Activated B cell treated with CpG ODN at 0.5 μM for 24 hours (primary cell): ENCODE measurements at regions not wholly inside any gene's neighbourhood (a gene's known extent, or its start where the extent isn't known, plus 50 kb on each side); places are given as distances from the start of the nearest gene placed in this dataset.

Experiments
- ATAC-seq: fragments of 200-7000 bp; cut with Tn5 transposase; one replicate; pipeline ENCODE4 v1.10.0; 2021; ENCODE audit warnings: low read depth, mild to moderate bottlenecking, moderate library complexity
- CTCF ChIA-PET: fragments of 350-600 bp; sonication (Branson Sonifier 250); formaldehyde crosslinking; loops from one replicate; lab custom pipeline; 2021; ENCODE audit warnings: antibody characterized with exemption; lab: Charles Lee
- POLR2A ChIA-PET: fragments of 350-600 bp; sonication (Branson Sonifier 250); formaldehyde crosslinking; loops from one replicate; lab custom pipeline; 2021; ENCODE audit warnings: antibody characterized with exemption; lab: Charles Lee
- DNase-seq: peaks from one replicate; pipeline ENCODE4 v3.0.0; 2022
- H3K27ac Mint-ChIP-seq: one replicate; pipeline ENCODE4 v1.8.0; 2020; ENCODE audit warnings: mixed read lengths
- H3K27me3 Mint-ChIP-seq: one replicate; pipeline ENCODE4 v1.8.0; 2021; ENCODE audit warnings: mixed read lengths
- H3K36me3 Mint-ChIP-seq: one replicate; pipeline ENCODE4 v1.8.0; 2021; ENCODE audit warnings: low read depth, mixed read lengths
- H3K4me1 Mint-ChIP-seq: one replicate; pipeline ENCODE4 v1.8.0; 2021; ENCODE audit warnings: mixed read lengths
- H3K4me3 Mint-ChIP-seq: one replicate; pipeline ENCODE4 v1.8.0; 2020; ENCODE audit warnings: mild to moderate bottlenecking, mixed read lengths
- H3K9me3 Mint-ChIP-seq: one replicate; pipeline ENCODE4 v1.8.0; 2020; ENCODE audit warnings: mixed read lengths
- CTCF ChIP-seq: fragments of 200-600 bp; IDR thresholded peaks from one replicate; pipeline ENCODE4 v1.8.0; 2022; ENCODE audit warnings: antibody characterized with exemption, mild to moderate bottlenecking
- intact Hi-C: fragments of 100-400 bp; cut with micrococcal nuclease; formaldehyde crosslinking; loops from one replicate; pipeline ENCODE4 v1.15.1; 2024

- H3K4me1 Mint-ChIP-seq = no peaks in the 10 kb centered on the region
- no peak overlapping the region for H3K4me3 Mint-ChIP-seq
- intact Hi-C loops = no loop called here
- no peak overlapping the region for H3K27ac Mint-ChIP-seq
- H3K36me3 Mint-ChIP-seq = no peaks in the 10 kb centered on the region
- peaks cover 3% of the 10 kb centered on the region for H3K9me3 Mint-ChIP-seq
- no peak for ATAC-seq
- no peak for DNase-seq
- TF ChIP-seq CTCF = no peak
- no peaks in the 10 kb centered on the region for H3K27me3 Mint-ChIP-seq
- CTCF ChIA-PET = no interaction called here
- POLR2A ChIA-PET = no interaction called here
These were observed 92.1 kb upstream of the SPTLC3 start for GRCh38 chr20:12916699-12917098.

- DNase-seq (no peak), ATAC-seq (no peak)
- no peak for TF ChIP-seq CTCF
- Mint-ChIP-seq H3K9me3 (peaks cover 8% of the 10 kb centered on the region), H3K4me3 (no peak overlapping the region), H3K27me3 (no peaks in the 10 kb centered on the region), H3K4me1 (no peaks in the 10 kb centered on the region), H3K27ac (no peak overlapping the region), H3K36me3 (no peaks in the 10 kb centered on the region)
- ChIA-PET POLR2A (no interaction called here), CTCF (no interaction called here)
- intact Hi-C loops = no loop called here
These were observed 84.6 kb upstream of the SPTLC3 start for GRCh38 chr20:12924126-12924525.

- H3K27ac Mint-ChIP-seq = no peak overlapping the region
- H3K4me3 Mint-ChIP-seq = no peak overlapping the region
- TF ChIP-seq CTCF = no peak
- CTCF ChIA-PET = no interaction called here
- POLR2A ChIA-PET = no interaction called here
- H3K36me3 Mint-ChIP-seq = no peaks in the 10 kb centered on the region
- no peaks in the 10 kb centered on the region for H3K4me1 Mint-ChIP-seq
- DNase-seq (no peak), ATAC-seq (peak; percentile 25)
- peaks cover 8% of the 10 kb centered on the region for H3K9me3 Mint-ChIP-seq
- intact Hi-C loops = loop anchor here (1.0 kb wide), 1 partner anchor 181 kb away; no protein-coding TSS in a partner anchor
- H3K27me3 Mint-ChIP-seq = no peaks in the 10 kb centered on the region
These were observed 83.5 kb upstream of the SPTLC3 start for GRCh38 chr20:12925210-12925755.

- DNase-seq (no peak), ATAC-seq (no peak)
- no peak for TF ChIP-seq CTCF
- POLR2A ChIA-PET = no interaction called here
- H3K4me3 Mint-ChIP-seq = no peak overlapping the region
- H3K36me3 Mint-ChIP-seq = no peaks in the 10 kb centered on the region
- CTCF ChIA-PET = no interaction called here
- intact Hi-C loops = loop anchor here (1.0 kb wide), 1 partner anchor 180 kb away; no protein-coding TSS in a partner anchor
- H3K27me3 Mint-ChIP-seq = no peaks in the 10 kb centered on the region
- peaks cover 8% of the 10 kb centered on the region for H3K9me3 Mint-ChIP-seq
- H3K27ac Mint-ChIP-seq = no peak overlapping the region
- H3K4me1 Mint-ChIP-seq = no peaks in the 10 kb centered on the region
These were observed 82.6 kb upstream of the SPTLC3 start for GRCh38 chr20:12925863-12926793.

- intact Hi-C loops = no loop called here
- Mint-ChIP-seq H3K9me3 (no peaks in the 10 kb centered on the region), H3K27me3 (no peaks in the 10 kb centered on the region), H3K4me3 (no peak overlapping the region), H3K4me1 (no peaks in the 10 kb centered on the region), H3K27ac (no peak overlapping the region), H3K36me3 (no peaks in the 10 kb centered on the region)
- POLR2A ChIA-PET = no interaction called here
- no peak for TF ChIP-seq CTCF
- ATAC-seq (no peak), DNase-seq (no peak)
- CTCF ChIA-PET = no interaction called here
These were observed 81.3 kb upstream of the SPTLC3 start for GRCh38 chr20:12927489-12927888.
